ENCODE measurements at regions not wholly inside any gene's neighbourhood (a gene's known extent, or its start where the extent isn't known, plus 50 kb on each side); places are given as distances from the start of the nearest gene placed in this dataset.
"Not testable (repeated sequence)": the region's sequence is repeated elsewhere in the genome, so short reads cannot be mapped to it uniquely, and the experiment has no call there.

DNA sequence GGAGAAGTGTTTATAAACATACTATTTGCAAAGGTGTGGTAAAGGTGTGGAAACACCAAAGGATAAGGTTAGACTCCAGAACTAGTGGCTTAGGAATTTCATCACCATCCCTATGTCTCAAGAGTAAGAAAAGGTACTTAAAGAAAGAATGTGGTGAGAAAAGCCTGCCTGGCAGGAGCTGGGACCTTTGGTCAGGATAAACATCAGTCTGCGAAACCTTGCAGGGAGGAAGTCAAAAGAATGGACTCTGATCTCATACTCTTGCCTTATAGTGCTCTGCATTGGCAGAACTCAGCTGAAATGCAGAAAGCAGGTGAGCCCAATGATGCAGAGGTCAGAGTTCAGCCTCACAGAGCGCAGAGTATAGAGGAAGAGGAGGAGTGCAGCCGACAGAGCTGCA, 97.2 kb upstream of the NR3C2 start:
- no peak for DNase-seq

DNA sequence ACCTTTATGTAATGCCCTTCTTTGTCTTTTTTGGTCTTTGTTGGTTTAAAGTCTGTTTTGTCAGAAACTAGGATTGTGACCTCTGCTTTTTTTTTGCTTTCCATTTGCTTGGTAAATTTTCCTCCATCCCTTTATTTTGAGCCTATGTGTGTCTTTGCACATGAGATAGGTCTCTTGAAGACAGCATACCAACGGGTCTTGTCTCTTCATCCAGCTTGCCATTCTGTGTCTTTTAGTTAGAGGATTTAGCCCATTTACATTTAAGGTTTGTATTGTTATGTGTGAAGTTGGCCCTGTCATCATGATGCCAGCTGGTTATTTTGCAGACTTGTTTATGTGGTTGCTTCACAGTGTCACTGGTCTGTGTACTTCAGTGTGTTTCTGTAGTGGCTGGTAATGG, 91.6 kb upstream of the NR3C2 start:
- not testable (repeated sequence) for DNase-seq

DNA sequence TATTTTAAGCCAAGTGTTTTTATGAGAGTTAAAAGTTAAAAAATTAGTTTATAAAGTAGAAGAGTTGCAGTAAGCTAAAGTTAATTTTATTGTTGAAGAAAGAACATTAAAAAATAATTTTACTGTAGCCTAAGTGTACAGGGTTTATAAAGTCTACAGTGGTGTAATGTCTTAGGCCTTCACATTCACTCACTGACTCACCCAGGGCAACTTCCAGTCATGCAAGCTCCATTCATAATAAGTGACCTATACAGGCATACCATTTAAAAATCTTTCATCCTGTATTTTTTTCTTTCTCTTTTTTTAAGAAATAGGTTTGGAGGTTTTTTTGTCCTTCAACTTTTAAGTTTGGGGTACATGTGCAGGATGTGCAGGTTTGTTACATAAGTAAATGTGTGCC, 87.9 kb upstream of the NR3C2 start:
- DNase-seq = no peak

DNA sequence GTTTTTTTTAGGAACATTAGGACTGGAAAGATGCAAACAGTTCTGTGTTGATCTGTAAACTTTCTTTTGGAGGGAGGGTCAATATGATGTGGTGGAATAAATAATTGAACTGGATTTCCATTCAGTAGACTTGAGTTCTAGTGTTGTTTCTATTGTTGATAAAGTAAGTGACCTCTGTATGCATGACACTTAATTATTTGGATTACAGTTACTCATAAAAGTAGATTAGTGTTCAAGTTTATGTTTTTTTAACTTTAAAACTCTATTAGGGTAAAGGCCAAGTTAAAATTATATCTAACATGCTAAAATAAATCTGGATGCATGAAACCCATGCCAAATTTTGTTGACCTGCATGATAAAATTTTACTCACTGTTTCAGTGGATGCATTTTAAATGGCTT, 85.4 kb upstream of the NR3C2 start:
- no peak for DNase-seq

DNA sequence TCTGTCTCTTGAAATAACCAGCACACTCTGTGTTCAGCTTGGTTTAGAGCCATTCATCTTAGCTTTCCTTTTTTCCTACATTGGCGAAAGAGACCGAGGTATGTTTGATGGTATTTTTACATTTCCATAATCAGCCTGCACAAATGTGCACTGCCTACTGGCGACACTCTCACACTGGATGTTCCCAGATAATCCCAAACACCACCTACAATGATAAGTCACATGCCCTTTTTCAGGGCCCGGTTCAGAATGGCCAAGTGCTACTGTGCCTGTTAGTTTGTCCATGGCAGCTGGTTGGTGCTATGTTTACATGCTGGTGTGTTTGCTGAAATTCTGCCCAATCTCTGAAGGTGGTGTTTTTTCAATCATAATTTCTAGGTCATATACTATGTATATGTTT, 80.8 kb upstream of the NR3C2 start:
- no peak for DNase-seq

DNA sequence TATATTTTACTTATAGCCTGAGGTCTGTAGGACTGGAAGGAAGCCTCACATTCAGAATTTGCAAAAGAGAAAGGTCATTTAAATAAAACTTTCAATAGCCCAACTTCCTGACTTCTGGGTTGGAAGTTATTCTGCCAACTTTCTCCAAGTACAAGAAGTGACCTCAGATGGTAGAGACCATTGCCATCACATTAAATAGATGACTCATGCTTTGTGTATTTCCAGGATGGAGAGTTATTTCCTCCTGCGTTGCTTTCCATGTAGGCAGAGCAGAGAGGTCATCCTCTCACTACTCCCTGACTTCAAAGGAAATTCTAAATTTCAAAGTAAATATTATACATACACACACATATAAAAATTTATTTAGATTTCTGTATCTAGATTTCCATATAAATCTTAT, 73.0 kb upstream of the NR3C2 start:
- no peak for DNase-seq

DNA sequence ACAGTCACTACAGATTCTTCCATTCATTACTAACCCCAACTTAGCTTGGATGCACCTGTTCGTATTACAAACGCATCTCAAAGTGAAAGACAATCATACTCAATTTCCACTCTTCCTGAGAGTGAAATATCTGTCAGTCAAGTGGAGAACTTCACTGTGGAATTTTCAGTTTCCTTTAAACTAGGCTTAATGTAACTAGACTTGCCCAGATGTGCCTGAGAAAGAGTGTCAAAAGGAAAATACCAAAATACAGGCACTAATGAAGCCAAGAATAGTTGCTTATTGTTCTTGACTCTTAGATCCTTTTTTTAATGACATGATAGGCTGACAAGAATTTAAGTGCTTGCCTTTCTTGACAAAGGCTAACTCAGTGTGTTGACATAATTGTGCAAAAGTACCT, 72.4 kb upstream of the NR3C2 start:
- DNase-seq = no peak

DNA sequence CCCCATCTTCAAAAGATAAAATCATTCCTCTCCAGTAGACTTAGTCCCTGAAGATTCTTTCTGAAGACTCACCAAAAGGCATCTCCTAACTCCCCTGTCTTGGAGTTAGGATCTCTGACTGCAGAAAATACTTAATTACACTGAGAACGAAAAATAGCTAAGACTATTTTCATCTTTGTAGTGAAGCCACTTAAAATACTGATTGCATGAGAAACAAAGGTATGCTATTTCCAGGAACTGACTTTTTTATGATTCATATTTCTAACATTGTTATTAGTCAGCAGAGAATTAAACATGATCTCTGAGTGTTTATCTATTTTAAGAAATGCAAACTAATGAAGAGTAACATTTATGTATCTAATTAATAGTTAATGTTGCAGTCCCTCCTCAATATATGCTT, 71.8 kb upstream of the NR3C2 start:
- no peak for DNase-seq

DNA sequence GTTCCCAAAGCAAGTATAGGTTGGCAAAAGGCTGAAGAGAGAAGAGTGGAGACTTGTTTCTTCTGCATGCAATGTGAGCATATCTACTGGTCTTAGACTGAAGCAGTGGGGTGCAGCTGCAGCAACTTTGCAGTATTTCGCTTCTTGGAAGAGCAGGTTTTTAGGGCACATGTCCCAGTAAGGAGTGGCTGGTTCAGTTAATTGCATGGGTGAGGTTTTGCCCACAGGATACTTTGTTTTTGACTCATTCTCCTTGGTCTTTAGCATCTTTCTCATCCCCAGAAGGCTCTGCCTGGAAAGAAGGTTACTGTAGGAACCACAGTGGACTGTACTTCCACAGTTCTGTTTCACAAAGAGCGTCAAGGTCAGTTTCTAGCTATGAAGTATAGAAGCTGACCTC, 68.0 kb upstream of the NR3C2 start:
- no peak for DNase-seq

DNA sequence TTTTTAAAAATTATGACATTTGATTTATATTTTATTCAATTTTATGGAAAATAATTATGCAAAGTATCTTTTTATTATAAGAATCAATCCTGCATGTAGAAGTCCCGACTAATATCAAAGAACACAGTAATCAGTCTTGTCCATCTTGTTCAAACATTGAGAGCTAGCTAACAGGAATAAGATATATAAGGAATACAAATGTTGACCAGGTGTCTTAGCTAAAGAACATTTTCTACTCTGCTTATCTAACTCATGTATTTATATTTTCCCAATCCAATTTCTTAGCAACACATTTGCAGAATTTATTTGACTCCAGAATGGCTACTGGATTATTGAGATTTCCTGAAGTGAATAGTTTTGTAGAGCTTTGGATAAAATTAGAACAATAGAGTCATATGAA, 61.5 kb upstream of the NR3C2 start:
- DNase-seq = no peak

DNA sequence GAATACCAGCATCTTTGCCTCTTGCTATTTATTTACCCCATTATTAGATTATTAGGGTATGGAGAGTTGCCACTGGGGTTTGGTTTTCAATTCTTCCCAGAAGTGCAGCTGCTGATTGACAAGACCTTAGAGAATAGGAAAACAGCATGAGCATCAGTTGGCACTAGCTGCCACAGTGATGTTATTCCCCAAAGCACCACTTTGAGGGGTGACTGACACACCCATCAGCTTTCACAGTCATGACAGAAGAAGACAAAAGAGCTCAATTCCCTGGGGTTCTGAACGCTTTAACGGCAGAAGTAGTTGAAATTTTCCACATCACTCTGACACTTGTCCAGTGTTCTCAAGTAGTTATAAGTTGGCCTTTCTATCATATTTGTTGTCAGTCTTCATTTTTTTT, 55.0 kb upstream of the NR3C2 start:
- DNase-seq = no peak

DNA sequence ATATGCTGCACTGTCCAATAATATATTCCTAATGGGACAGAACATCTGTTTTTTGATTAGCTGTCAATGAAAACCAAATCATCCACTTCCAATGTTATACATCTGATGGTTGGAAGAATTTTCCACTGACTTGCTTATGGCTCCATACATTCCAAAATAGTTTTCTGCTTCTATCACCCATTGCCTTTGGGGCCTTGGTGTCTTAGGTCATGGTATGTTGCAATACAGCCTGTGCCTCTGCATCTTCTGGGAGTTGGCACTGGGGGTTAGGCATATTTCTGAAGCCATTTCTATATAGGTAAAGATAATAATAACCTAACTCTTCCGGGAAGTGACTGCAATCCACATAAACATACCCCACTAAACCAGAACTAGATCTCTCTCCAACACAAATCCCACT, 53.2 kb upstream of the NR3C2 start:
- no peak for DNase-seq
